HUES48 (cell line): ENCODE measurements at regions not wholly inside any gene's neighbourhood (a gene's known extent, or its start where the extent isn't known, plus 50 kb on each side); places are given as distances from the start of the nearest gene placed in this dataset.

Experiments
- H3K27ac ChIP-seq: one replicate; pipeline ENCODE4 v1.7.0; 2013; ENCODE audit warnings: low read depth, low read length, inconsistent platforms
- H3K27me3 ChIP-seq: 2 replicates; pipeline ENCODE4 v1.6.1; 2013; ENCODE audit warnings: mild to moderate bottlenecking, low read length; ENCODE audit not compliant: control insufficient read depth, insufficient read depth
- H3K36me3 ChIP-seq: 2 replicates; pipeline ENCODE4 v1.6.1; 2013; ENCODE audit warnings: low read length; ENCODE audit not compliant: control insufficient read depth, insufficient read depth
- H3K4me1 ChIP-seq: 2 replicates; pipeline ENCODE4 v1.6.1; 2013; ENCODE audit warnings: mild to moderate bottlenecking, low read length; ENCODE audit not compliant: control insufficient read depth, insufficient read depth
- H3K4me3 ChIP-seq: 2 replicates; pipeline ENCODE4 v1.5.1; 2013; ENCODE audit warnings: mild to moderate bottlenecking, low read depth, low read length
- H3K9ac ChIP-seq: 2 replicates; pipeline ENCODE4 v1.6.1; 2013; ENCODE audit warnings: mild to moderate bottlenecking, low read depth, low read length, moderate library complexity
- H3K9me3 ChIP-seq: 2 replicates; pipeline ENCODE4 v1.6.1; 2013; ENCODE audit warnings: low read length; ENCODE audit not compliant: control insufficient read depth, insufficient read depth

DNA sequence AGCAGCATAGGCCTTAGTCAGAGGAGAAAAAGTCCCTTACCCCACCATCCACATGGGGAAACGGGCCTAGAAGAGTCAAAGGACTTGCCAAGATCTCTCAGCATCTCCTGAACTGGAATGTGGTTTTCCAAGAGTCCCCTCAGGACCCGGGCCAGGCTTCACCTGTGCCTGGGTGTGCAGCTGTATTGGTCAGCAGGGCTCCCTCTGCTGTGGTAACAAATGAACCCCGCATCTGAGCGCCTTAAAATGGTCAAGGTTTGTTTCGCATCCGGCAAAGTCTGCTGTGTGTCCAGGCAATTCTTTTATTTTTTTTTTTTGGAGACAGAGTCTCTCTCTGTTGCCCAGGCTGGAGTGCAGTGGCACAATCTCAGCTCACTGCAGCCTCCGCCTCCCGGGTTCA lies 168.0 kb upstream of the IER5L start:
- Histone ChIP-seq H3K36me3 (no peaks in the 10 kb centered on the region), H3K27me3 (no peaks in the 10 kb centered on the region), H3K9me3 (no peaks in the 10 kb centered on the region), H3K9ac (no peak overlapping the region), H3K4me3 (no peak overlapping the region), H3K27ac (no peak overlapping the region), H3K4me1 (no peaks in the 10 kb centered on the region)

DNA sequence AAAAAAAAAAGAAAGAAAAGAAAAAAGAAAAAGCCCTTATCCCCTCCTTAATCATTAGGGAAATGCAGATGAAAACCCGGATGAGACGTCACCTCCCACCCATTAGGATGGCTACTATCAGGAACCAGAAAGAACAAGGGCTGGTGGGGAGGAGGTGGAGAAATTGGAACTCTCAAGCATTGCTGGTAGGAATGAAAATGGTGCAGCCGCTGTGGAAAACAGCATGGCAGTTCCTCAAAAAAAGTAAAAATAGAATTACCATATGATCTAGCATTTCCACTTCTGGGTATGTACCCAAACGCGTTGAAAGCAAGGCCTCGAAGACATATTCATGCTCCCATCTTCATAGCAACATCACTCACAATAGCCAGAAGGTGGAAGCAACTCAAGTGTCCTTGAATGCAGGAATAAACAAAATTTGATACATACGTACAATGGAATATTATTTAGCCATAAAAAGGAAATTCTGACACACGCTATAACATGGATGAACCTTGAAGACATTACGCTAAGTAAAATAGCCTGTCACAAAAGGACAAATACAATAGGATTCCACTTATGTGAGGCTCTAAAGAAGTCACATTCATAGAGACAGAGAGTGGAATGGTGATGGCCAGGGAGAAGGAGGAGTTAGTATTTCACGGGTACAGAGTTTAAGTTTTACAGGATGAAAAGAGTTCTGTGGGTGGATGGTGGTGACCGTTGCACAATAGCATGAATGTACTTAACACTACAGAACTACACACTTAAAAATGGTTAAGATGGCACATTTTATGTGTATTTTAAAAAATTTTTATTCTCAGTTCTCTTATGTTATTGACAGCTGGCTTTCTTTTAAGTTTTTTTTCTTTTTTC lies 166.8 kb upstream of the IER5L start:
- Histone ChIP-seq H3K4me1 (no peaks in the 10 kb centered on the region), H3K4me3 (no peak overlapping the region), H3K36me3 (no peaks in the 10 kb centered on the region), H3K9me3 (no peaks in the 10 kb centered on the region), H3K27me3 (no peaks in the 10 kb centered on the region), H3K27ac (no peak overlapping the region), H3K9ac (no peak overlapping the region)

DNA sequence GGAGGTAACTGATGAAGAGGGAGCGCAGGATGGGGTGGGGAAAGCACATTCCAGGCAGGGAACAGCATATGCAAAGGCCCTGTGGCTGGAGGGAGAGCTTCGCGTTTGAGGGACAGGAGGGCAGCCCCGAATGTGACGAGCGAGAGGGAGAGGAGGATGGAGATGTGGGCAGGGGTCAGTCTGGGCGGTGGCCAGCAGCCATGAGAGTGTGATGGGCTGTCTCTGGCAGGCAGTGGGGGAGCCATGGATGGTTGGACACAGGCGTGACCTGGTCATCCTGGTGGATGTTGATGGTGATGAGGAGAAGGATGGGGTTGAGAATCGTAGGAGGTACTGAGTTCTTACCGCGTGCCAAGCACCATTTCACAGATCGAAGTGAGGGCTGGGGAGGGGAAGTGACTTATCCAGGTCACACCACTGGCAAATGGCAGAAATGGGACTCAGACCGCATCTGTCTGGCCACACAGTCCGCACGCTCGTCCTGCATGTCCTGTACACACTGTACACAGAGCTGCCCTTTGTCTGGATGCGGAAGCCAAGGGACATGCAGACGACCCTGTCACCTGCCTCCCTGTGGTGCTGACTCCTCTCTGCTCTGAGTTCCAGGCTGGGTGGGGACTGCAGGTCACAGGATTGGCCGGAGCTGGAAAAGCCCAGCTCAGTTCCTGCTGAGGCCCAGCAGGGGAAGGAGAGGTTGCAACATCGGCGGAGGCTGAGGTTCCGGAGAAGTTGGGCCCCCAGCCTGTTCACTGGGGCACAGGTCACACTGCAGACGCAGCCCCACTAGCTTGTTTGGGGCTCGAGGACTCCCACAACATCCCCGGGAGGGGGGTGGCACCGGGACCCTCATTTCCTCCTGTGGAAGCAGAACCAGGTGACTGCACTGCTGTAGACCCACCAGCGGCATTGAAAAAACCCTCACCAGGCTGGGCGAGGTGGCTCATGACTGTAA lies 165.6 kb upstream of the IER5L start:
- H3K4me1 ChIP-seq, result 0 out of 2 replicates have a peak, but pooled peaks cover 4% of the 10 kb centered on the region
- H3K27me3 ChIP-seq, result no peaks in the 10 kb centered on the region
- no peaks in the 10 kb centered on the region for H3K36me3 ChIP-seq
- no peak overlapping the region for H3K4me3 ChIP-seq
- no peak overlapping the region for H3K9ac ChIP-seq
- H3K9me3 ChIP-seq, result no peaks in the 10 kb centered on the region
- no peak overlapping the region for H3K27ac ChIP-seq

DNA sequence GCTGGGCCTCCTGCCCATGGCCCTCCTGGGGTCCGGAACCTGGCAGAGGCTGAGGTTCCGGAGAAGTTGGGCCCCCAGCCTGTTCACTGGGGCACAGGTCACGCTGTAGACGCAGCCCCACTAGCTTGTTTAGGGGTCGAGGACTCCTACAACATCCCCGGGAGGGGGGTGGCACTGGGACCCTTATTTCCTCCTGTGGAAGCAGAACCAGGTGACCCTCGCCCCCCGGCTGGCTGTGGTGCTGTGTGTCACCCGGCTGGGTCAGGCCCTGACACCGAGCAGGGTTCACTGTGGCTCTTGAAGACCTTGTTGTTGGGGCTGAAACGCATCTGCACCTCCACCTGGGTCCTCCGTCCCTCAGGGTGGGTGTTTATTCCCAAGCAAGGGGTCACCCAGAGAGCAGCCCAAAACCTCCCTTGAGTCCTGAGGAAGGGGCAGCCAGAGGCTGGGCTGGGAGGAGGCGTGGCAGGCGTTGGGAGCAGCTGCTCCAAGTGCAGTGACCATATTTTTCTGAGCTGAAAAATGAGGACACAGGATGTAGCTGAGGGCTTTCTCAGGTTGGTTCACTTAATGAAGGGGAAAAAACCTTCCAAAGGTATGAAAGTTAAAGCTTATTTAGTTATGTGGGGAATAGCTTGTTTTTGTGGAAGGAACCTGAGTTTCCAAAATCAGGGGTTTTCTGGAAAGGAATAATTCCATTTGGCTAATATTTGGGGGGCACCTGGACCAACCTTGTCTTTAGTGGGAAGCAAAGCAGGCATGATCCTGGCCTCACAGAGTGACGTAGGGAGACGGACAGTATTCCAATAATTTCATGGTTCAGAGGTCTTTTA lies 164.7 kb upstream of the IER5L start:
- no peak overlapping the region for H3K27ac ChIP-seq
- H3K4me3 ChIP-seq, result no peak overlapping the region
- no peaks in the 10 kb centered on the region for H3K9me3 ChIP-seq
- no peak overlapping the region for H3K9ac ChIP-seq
- no peaks in the 10 kb centered on the region for H3K36me3 ChIP-seq
- H3K27me3 ChIP-seq, result 0 out of 2 replicates have a peak, but pooled peaks cover under 1% of the 10 kb centered on the region
- H3K4me1 ChIP-seq, result peaks cover 6% of the 10 kb centered on the region; the same call in 1 of the 2 replicates

DNA sequence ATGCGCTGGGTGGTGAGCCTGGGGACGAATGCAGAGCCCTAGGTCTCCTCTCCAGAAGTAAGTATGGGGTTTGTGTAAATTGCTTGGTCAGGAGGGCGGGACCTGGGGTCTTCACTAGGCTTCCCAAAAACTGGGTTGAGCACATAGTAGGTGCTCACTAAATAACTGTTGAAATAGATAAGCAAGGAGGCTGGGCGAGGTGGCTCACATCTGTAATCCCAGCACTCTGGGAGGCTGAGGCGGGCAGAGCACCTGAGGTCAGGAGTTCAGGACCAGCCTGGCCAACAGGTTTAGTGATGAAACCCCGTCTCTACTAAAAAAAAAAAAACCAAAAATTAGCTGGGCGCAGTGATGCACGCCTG lies 163.9 kb upstream of the IER5L start:
- Histone ChIP-seq H3K4me3 (no peak overlapping the region), H3K36me3 (no peaks in the 10 kb centered on the region), H3K27me3 (0 out of 2 replicates have a peak, but pooled peaks cover 3% of the 10 kb centered on the region), H3K27ac (no peak overlapping the region), H3K9me3 (no peaks in the 10 kb centered on the region), H3K4me1 (peaks cover 14% of the 10 kb centered on the region; the same call in 1 of the 2 replicates), H3K9ac (no peak overlapping the region)

DNA sequence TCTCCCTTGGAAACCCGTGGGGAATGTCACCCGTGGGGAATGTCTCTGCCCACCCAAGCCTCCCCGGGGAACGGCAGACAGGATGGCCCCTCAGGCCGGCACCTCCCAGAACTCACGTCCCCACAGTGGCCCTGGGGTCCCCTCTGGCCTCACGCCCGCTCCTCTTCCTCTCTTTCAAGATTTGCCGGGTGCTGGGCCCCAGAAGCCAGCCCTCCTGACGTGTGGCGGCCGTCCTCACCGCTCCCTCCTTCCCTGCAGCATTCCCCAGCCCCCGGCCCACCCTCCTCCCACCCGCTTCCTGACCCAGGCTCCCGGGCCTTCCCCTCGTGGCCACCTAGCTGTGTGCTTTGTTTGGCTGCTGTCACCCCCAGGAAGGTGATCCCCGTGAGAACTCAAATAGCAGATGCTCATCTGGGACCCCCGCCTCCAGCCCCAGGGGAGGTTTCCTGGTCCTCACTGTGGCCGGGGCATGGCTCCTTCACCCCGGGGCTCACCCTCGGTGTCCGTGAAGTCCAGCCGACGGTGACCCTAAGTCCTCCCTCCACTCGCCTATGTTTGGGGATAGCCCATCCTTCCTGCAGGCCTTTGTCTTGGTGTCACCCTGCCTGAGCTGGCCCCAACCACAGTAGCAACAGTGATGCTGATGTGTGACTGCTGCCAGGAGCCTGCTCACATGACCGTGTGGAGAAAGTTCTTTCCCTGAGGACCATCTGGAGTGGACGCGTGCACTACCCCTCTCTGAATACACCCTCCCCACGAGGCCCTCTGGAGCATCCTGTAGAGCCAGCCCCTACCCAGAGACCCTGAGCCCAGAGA lies 163.3 kb upstream of the IER5L start:
- no peaks in the 10 kb centered on the region for H3K9me3 ChIP-seq
- H3K4me3 ChIP-seq, result no peak overlapping the region
- H3K9ac ChIP-seq, result no peak overlapping the region
- no peaks in the 10 kb centered on the region for H3K36me3 ChIP-seq
- H3K27ac ChIP-seq, result no peak overlapping the region
- H3K27me3 ChIP-seq, result 0 out of 2 replicates have a peak, but pooled peaks cover 3% of the 10 kb centered on the region
- peaks cover 16% of the 10 kb centered on the region for H3K4me1 ChIP-seq

DNA sequence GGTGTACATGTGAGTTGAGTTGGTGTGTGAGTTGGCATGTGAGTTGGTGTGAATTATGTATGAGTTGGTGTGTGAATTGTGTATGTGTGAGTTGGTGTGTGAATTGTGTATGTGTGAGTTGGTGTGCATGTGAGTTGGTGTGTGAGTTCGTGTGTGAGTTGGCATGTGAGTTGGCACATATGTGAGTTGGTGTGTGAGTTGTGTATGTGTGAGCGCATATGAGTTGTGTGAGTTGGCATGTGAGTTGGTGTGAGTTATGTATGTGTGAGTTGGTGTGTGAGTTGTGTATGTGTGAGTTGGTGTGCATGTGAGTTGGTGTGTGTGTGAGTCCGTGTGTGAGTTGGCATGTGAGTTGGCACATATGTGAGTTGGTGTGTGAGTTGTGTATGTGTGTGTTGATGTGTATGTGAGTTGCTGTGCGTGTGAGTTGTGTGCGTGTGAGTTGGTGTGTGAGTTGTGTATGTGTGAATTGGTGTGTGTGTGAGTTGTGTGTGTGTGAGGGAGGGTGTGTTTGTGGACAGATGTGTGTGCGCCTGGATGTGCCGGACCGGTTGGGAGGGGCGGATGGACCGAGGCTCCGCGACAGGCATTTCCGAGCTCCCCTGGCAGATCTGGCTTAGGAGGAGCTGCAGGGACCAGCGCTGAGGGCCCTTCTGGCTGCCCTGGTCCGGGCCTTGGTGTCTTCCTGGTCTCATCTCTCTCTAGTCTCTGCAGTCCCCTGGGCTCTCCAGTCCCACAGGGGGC lies 162.5 kb upstream of the IER5L start:
- H3K27me3 ChIP-seq, result 0 out of 2 replicates have a peak, but pooled peaks cover 3% of the 10 kb centered on the region
- no peaks in the 10 kb centered on the region for H3K9me3 ChIP-seq
- H3K4me1 ChIP-seq, result peaks cover 24% of the 10 kb centered on the region
- no peaks in the 10 kb centered on the region for H3K36me3 ChIP-seq
- H3K9ac ChIP-seq, result no peak overlapping the region
- no peak overlapping the region for H3K4me3 ChIP-seq
- no peak overlapping the region for H3K27ac ChIP-seq

DNA sequence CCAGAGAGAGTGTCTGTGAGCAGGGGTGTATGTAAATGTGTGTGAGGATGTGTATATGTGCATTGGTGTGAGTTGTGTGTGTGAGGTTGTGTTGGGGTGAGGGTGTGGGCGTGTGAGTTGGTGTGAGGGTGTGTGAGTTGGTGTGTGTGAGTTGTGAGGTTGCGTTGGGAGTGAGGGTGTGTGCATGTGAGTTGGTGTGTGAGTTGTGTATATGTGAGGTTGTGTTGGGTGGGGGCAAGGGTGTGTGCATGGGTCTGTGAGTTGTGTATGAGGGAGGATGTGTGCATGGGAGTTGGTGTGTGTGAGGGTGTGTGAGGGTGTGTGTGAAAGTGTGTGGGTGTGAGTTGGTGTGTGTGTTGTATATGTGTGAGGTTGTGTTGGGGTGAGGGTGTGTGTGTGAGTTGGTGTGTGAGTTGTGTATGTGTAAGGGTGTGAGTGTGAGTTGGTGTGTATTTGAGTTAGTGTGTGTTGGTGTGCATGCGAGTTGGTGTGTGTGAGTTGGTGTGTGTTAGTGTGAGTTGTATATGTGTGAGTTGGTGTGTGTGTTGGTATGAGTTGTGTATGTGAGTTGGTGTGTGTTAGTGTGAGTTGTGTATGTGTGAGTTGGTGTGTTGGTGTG lies 161.6 kb upstream of the IER5L start:
- H3K4me1 ChIP-seq, result peaks cover 32% of the 10 kb centered on the region
- no peak overlapping the region for H3K4me3 ChIP-seq
- H3K9ac ChIP-seq, result no peak overlapping the region
- no peak overlapping the region for H3K27ac ChIP-seq
- 0 out of 2 replicates have a peak, but pooled peaks cover 3% of the 10 kb centered on the region for H3K27me3 ChIP-seq
- no peaks in the 10 kb centered on the region for H3K9me3 ChIP-seq
- H3K36me3 ChIP-seq, result no peaks in the 10 kb centered on the region

DNA sequence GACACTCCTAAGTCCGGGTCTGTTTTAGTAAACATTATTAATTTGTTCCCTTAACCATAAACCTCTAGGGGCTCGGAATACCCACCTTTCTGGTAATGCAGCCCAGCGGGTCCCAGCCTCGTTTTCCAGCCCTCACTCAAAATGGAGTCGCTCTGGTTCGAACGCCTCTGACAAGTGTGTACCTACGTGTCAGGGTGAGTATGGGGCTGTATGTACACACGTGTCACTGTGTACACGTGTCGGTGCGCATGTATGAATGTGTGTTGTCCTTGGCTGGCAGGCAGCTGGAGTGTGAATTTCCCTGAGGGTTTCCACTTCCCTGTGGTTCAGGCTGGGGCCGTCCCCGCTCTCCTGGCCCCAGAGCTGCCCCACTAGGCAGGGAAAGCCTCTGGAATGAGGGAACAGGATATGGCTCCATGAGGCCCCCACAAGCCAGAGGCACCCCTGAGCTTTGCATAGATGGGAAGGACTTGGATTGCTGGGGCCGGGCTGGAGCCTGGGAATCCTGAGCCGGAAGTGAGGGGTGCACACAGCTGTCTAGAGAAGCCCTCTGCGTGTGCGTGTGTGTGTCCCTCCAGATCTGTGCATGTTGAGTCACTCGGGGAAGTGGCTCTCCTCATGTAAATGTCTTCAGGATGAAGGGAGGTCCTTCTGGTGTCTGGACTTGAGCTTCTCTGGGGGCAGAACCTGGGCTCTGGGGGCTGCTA lies 160.8 kb upstream of the IER5L start:
- no peaks in the 10 kb centered on the region for H3K36me3 ChIP-seq
- H3K4me1 ChIP-seq, result peaks cover 36% of the 10 kb centered on the region
- no peaks in the 10 kb centered on the region for H3K9me3 ChIP-seq
- no peak overlapping the region for H3K9ac ChIP-seq
- H3K27ac ChIP-seq, result no peak overlapping the region
- H3K4me3 ChIP-seq, result no peak overlapping the region
- 0 out of 2 replicates have a peak, but pooled peaks cover 3% of the 10 kb centered on the region for H3K27me3 ChIP-seq
